ENCODE measurements at regions not wholly inside any gene's neighbourhood (a gene's known extent, or its start where the extent isn't known, plus 50 kb on each side); places are given as distances from the start of the nearest gene placed in this dataset.

GRCh38 chr3:90005281-90005847, 897.9 kb downstream of the EPHA3 start:
- no peak overlapping the region for H3K27ac ChIP-seq
- H3K4me3 ChIP-seq (IDR thresholded peaks at IDR 0.05; ENCODE audit: insufficient read depth, low read depth, low read length): no peak overlapping the region
- H3K4me1 ChIP-seq (ENCODE audit: low read depth, poor library complexity, severe bottlenecking): no peaks in the 10 kb centered on the region
- no peak overlapping the region for H3K9ac ChIP-seq
- H4K20me1 ChIP-seq (ENCODE audit: insufficient read depth): no peaks in the 10 kb centered on the region
- no peaks in the 10 kb centered on the region for H3K27me3 ChIP-seq (ENCODE audit: insufficient read depth, low read depth)
- H3K79me2 ChIP-seq (ENCODE audit: insufficient read depth, low read depth): no peaks in the 10 kb centered on the region
- TF ChIP-seq, protein P1, sequence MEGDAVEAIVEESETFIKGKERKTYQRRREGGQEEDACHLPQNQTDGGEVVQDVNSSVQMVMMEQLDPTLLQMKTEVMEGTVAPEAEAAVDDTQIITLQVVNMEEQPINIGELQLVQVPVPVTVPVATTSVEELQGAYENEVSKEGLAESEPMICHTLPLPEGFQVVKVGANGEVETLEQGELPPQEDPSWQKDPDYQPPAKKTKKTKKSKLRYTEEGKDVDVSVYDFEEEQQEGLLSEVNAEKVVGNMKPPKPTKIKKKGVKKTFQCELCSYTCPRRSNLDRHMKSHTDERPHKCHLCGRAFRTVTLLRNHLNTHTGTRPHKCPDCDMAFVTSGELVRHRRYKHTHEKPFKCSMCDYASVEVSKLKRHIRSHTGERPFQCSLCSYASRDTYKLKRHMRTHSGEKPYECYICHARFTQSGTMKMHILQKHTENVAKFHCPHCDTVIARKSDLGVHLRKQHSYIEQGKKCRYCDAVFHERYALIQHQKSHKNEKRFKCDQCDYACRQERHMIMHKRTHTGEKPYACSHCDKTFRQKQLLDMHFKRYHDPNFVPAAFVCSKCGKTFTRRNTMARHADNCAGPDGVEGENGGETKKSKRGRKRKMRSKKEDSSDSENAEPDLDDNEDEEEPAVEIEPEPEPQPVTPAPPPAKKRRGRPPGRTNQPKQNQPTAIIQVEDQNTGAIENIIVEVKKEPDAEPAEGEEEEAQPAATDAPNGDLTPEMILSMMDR (conservative IDR thresholded peaks at IDR 0.05; ENCODE audit: low read depth, low read length): no peak
- no peak overlapping the region for H2AFZ ChIP-seq (ENCODE audit: low read depth)
- H3K36me3 ChIP-seq (ENCODE audit: insufficient read depth): no peaks in the 10 kb centered on the region
- no peak overlapping the region for H3K4me2 ChIP-seq

- no peak overlapping the region for H3K4me3 ChIP-seq (IDR thresholded peaks at IDR 0.05; ENCODE audit: insufficient read depth, low read depth, low read length)
- TF ChIP-seq, protein P1 (conservative IDR thresholded peaks at IDR 0.05; ENCODE audit: low read depth, low read length): no peak
- no peak overlapping the region for H3K27ac ChIP-seq
- no peaks in the 10 kb centered on the region for H4K20me1 ChIP-seq (ENCODE audit: insufficient read depth)
- no peaks in the 10 kb centered on the region for H3K4me1 ChIP-seq (ENCODE audit: low read depth, poor library complexity, severe bottlenecking)
- H3K9ac ChIP-seq: no peak overlapping the region
- H3K27me3 ChIP-seq (ENCODE audit: insufficient read depth, low read depth): no peaks in the 10 kb centered on the region
- no peak overlapping the region for H2AFZ ChIP-seq (ENCODE audit: low read depth)
- no peak overlapping the region for H3K4me2 ChIP-seq
- H3K79me2 ChIP-seq (ENCODE audit: insufficient read depth, low read depth): no peaks in the 10 kb centered on the region
- no peaks in the 10 kb centered on the region for H3K36me3 ChIP-seq (ENCODE audit: insufficient read depth)
Observed at GRCh38 chr3:90007778-90008499, 900.5 kb downstream of the EPHA3 start.

- H3K79me2 ChIP-seq (ENCODE audit: insufficient read depth, low read depth): no peaks in the 10 kb centered on the region
- TF ChIP-seq, protein P1 (conservative IDR thresholded peaks at IDR 0.05; ENCODE audit: low read depth, low read length): no peak
- no peak overlapping the region for H3K9ac ChIP-seq
- H3K4me3 ChIP-seq (IDR thresholded peaks at IDR 0.05; ENCODE audit: insufficient read depth, low read depth, low read length): no peak overlapping the region
- no peak overlapping the region for H2AFZ ChIP-seq (ENCODE audit: low read depth)
- H3K36me3 ChIP-seq (ENCODE audit: insufficient read depth): no peaks in the 10 kb centered on the region
- no peaks in the 10 kb centered on the region for H3K4me1 ChIP-seq (ENCODE audit: low read depth, poor library complexity, severe bottlenecking)
- H3K27me3 ChIP-seq (ENCODE audit: insufficient read depth, low read depth): no peaks in the 10 kb centered on the region
- H3K4me2 ChIP-seq: no peak overlapping the region
- H3K27ac ChIP-seq: no peak overlapping the region
- no peaks in the 10 kb centered on the region for H4K20me1 ChIP-seq (ENCODE audit: insufficient read depth)
Observed at GRCh38 chr3:90010341-90010740, 902.9 kb downstream of the EPHA3 start.

DNA sequence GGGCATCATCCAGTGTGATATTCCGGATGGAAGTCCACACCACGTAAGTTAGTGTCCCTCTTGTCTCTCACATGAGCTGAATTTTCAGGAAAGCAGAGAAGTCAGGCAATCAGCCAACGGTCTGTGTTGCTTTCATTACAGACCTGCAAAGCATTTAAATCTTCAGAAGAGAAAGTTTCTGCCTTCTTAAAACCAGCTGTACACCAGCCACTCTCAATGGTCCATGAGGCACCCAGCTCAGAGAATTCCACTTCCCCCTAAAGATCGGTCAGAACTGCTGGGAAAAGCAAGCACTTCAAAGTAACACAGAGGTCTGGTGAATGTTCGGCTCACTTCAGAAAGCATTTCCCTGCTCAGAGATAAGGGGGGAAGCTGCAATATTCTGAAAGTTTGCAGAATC, 903.7 kb downstream of the EPHA3 start:
- Histone ChIP-seq H3K27ac (no peak overlapping the region), H2AFZ (ENCODE audit: low read depth) (no peak overlapping the region), H4K20me1 (ENCODE audit: insufficient read depth) (no peaks in the 10 kb centered on the region), H3K4me2 (no peak overlapping the region), H3K27me3 (ENCODE audit: insufficient read depth, low read depth) (no peaks in the 10 kb centered on the region), H3K36me3 (ENCODE audit: insufficient read depth) (no peaks in the 10 kb centered on the region), H3K4me1 (ENCODE audit: low read depth, poor library complexity, severe bottlenecking) (no peaks in the 10 kb centered on the region), H3K4me3 (IDR thresholded peaks at IDR 0.05; ENCODE audit: insufficient read depth, low read depth, low read length) (no peak overlapping the region), H3K9ac (no peak overlapping the region), H3K79me2 (ENCODE audit: insufficient read depth, low read depth) (no peaks in the 10 kb centered on the region)
- TF ChIP-seq, protein P1 (conservative IDR thresholded peaks at IDR 0.05; ENCODE audit: low read depth, low read length): no peak

Measured in KMS-11 (cell line).